ENCODE measurements at regions not wholly inside any gene's neighbourhood (a gene's known extent, or its start where the extent isn't known, plus 50 kb on each side); places are given as distances from the start of the nearest gene placed in this dataset.

DNA sequence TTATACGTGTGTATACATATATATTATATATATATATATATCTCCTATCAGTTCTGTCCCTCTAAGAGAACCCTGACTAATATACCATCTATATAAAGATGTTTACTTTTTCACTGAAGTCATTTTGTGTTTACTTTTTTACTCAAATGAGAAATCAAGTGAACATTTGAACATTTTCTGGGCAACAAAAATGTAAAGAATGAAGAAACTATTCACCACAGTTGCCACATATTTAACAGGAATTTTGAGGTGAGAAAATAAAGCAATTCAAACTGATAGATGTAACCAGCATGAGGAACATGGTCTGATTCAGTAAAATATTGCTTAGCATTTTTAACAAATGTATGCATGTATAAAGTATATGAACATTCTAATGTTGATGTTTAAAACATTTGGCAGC is 299.2 kb upstream of the KLHL1 start:
- Histone ChIP-seq H3K4me2 (no peak overlapping the region), H3K9me2 (replicated peaks; ENCODE audit: insufficient read depth) (no peaks in the 10 kb centered on the region), H2AFZ (no peak overlapping the region), H3K27ac (no peak overlapping the region), H3K27me3 (no peaks in the 10 kb centered on the region), H3K36me3 (replicated peaks; ENCODE audit: insufficient read depth, low read depth) (no peaks in the 10 kb centered on the region), H3K4me1 (ENCODE audit: insufficient read depth) (no peaks in the 10 kb centered on the region), H4K20me1 (ENCODE audit: insufficient read depth, poor library complexity, severe bottlenecking) (no peaks in the 10 kb centered on the region), H3K79me2 (no peaks in the 10 kb centered on the region), H3K9me3 (ENCODE audit: low read depth) (no peaks in the 10 kb centered on the region), H3K4me3 (no peak overlapping the region)
- DNase-seq (ENCODE audit: low spot score), result no peak
- WGBS (ENCODE audit: low lambda C conversion rate, missing lambda C conversion rate), result 85% methylated on average over 1 of the region's 1 CpG
- TF ChIP-seq, protein P1, sequence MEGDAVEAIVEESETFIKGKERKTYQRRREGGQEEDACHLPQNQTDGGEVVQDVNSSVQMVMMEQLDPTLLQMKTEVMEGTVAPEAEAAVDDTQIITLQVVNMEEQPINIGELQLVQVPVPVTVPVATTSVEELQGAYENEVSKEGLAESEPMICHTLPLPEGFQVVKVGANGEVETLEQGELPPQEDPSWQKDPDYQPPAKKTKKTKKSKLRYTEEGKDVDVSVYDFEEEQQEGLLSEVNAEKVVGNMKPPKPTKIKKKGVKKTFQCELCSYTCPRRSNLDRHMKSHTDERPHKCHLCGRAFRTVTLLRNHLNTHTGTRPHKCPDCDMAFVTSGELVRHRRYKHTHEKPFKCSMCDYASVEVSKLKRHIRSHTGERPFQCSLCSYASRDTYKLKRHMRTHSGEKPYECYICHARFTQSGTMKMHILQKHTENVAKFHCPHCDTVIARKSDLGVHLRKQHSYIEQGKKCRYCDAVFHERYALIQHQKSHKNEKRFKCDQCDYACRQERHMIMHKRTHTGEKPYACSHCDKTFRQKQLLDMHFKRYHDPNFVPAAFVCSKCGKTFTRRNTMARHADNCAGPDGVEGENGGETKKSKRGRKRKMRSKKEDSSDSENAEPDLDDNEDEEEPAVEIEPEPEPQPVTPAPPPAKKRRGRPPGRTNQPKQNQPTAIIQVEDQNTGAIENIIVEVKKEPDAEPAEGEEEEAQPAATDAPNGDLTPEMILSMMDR (IDR thresholded peaks at IDR 0.05; ENCODE audit: poor library complexity), result no peak
- TF ChIP-seq EZH2 (IDR thresholded peaks at IDR 0.05; ENCODE audit: borderline replicate concordance) (no peak), EZH2phosphoT487 (IDR thresholded peaks at IDR 0.05; ENCODE audit: low read depth, severe bottlenecking, unreplicated experiment) (no peak)

DNA sequence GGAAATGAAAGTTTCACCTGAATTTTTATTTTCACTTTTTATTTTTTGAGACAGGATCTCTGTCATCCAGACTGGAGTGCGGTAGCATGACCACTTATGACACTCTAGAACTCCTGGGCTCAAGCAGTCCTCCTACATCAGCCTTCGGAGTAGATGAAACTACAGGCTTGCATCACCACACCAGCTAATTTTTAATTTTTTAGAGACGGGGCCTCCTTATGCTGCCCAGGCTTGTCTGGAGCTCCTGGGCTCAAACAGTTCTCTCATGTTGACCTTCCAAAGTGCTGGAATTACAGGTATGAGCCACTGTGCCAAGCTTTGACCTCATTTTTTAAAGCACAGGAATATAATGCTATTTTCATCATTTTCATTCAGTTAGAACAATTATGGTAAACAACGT is 297.0 kb upstream of the KLHL1 start:
- Histone ChIP-seq H3K9me2 (replicated peaks; ENCODE audit: insufficient read depth) (no peaks in the 10 kb centered on the region), H3K27me3 (no peaks in the 10 kb centered on the region), H2AFZ (no peak overlapping the region), H3K4me2 (no peak overlapping the region), H3K27ac (no peak overlapping the region), H3K4me1 (ENCODE audit: insufficient read depth) (no peaks in the 10 kb centered on the region), H4K20me1 (ENCODE audit: insufficient read depth, poor library complexity, severe bottlenecking) (no peaks in the 10 kb centered on the region), H3K79me2 (no peaks in the 10 kb centered on the region), H3K4me3 (no peak overlapping the region), H3K36me3 (replicated peaks; ENCODE audit: insufficient read depth, low read depth) (no peaks in the 10 kb centered on the region), H3K9me3 (ENCODE audit: low read depth) (no peaks in the 10 kb centered on the region)
- DNase-seq (ENCODE audit: low spot score), result no peak
- WGBS (ENCODE audit: low lambda C conversion rate, missing lambda C conversion rate), result 71% methylated on average over 4 of the region's 4 CpGs
- TF ChIP-seq EZH2phosphoT487 (IDR thresholded peaks at IDR 0.05; ENCODE audit: low read depth, severe bottlenecking, unreplicated experiment) (no peak), EZH2 (IDR thresholded peaks at IDR 0.05; ENCODE audit: borderline replicate concordance) (no peak)
- TF ChIP-seq, protein P1 (IDR thresholded peaks at IDR 0.05; ENCODE audit: poor library complexity), result no peak

DNA sequence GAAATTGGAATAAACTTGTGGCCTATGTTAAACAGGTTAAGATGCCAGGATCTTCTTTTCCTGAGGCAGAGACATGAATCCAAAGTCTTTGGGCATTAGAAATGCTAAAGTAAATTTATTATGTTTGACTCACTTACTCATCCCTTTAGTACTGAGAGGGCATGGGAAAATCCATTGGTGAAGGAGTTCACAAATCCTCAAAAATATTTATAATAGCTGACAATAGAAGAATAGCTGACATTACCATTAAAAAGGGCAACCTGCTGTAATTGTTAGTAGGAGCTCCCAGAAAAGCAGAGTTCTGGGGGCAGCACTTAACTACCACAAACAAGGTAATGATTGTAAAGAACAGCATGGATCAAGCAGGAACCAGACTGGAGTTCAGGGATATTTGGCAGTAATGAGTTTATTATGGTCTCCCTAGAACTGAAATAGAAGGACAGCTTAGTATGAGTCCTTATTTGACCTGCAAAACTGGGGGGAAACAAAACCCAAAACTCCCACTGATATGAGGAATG is 285.8 kb upstream of the KLHL1 start:
- TF ChIP-seq EZH2phosphoT487 (IDR thresholded peaks at IDR 0.05; ENCODE audit: low read depth, severe bottlenecking, unreplicated experiment) (no peak), EZH2 (IDR thresholded peaks at IDR 0.05; ENCODE audit: borderline replicate concordance) (no peak)
- TF ChIP-seq, protein P1 (IDR thresholded peaks at IDR 0.05; ENCODE audit: poor library complexity), result no peak
- peaks cover 12% of the 10 kb centered on the region for H3K4me1 ChIP-seq (ENCODE audit: insufficient read depth)
- no peak overlapping the region for H3K4me2 ChIP-seq
- no peaks in the 10 kb centered on the region for H3K36me3 ChIP-seq (replicated peaks; ENCODE audit: insufficient read depth, low read depth)
- H3K27ac ChIP-seq, result no peak overlapping the region
- H4K20me1 ChIP-seq (ENCODE audit: insufficient read depth, poor library complexity, severe bottlenecking), result no peaks in the 10 kb centered on the region
- H2AFZ ChIP-seq, result no peak overlapping the region
- no peaks in the 10 kb centered on the region for H3K9me2 ChIP-seq (replicated peaks; ENCODE audit: insufficient read depth)
- DNase-seq (ENCODE audit: low spot score), result no peak
- H3K4me3 ChIP-seq, result no peak overlapping the region
- H3K9me3 ChIP-seq (ENCODE audit: low read depth), result no peaks in the 10 kb centered on the region
- no peaks in the 10 kb centered on the region for H3K27me3 ChIP-seq
- no peaks in the 10 kb centered on the region for H3K79me2 ChIP-seq

DNA sequence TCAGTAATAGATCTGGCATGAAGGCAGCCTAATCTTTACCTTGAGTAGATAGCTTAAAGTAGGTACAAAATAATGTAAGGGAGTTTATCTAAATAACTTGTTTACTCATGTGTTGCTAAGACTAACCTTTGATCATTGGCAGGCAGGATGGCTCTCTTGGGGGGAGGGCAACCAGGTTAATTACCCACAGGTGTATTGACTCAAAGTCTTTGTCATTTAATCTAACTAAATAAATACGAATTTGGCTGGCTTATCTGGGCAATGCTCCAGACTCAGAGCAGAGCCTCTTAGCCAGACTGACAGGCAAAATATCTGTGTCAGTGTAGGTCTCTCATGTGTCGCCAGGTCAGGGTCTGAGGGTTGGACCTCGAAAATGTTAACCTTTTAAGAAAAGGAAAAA is 283.4 kb upstream of the KLHL1 start:
- Histone ChIP-seq H3K9me3 (ENCODE audit: low read depth) (no peaks in the 10 kb centered on the region), H4K20me1 (ENCODE audit: insufficient read depth, poor library complexity, severe bottlenecking) (no peaks in the 10 kb centered on the region), H2AFZ (no peak overlapping the region), H3K4me1 (ENCODE audit: insufficient read depth) (peaks cover 22% of the 10 kb centered on the region), H3K9me2 (replicated peaks; ENCODE audit: insufficient read depth) (no peaks in the 10 kb centered on the region), H3K79me2 (no peaks in the 10 kb centered on the region), H3K4me2 (no peak overlapping the region), H3K36me3 (replicated peaks; ENCODE audit: insufficient read depth, low read depth) (no peaks in the 10 kb centered on the region), H3K27ac (peak overlapping the region; percentile 14), H3K27me3 (no peaks in the 10 kb centered on the region), H3K4me3 (no peak overlapping the region)
- TF ChIP-seq, protein P1 (IDR thresholded peaks at IDR 0.05; ENCODE audit: poor library complexity), result no peak
- TF ChIP-seq EZH2phosphoT487 (IDR thresholded peaks at IDR 0.05; ENCODE audit: low read depth, severe bottlenecking, unreplicated experiment), result peak; percentile 67
- WGBS (ENCODE audit: low lambda C conversion rate, missing lambda C conversion rate), result 28% methylated on average over 3 of the region's 3 CpGs
- peak; percentile 51 for DNase-seq (ENCODE audit: low spot score)

Data from hepatocyte (in vitro differentiated cells).